ENCODE measurements at regions not wholly inside any gene's neighbourhood (a gene's known extent, or its start where the extent isn't known, plus 50 kb on each side); places are given as distances from the start of the nearest gene placed in this dataset.

GRCh38 chr2:217703999-217704398, 298.8 kb downstream of the TNS1 start:
- H3K27ac ChIP-seq, result no peak overlapping the region
- TF ChIP-seq, protein P1, sequence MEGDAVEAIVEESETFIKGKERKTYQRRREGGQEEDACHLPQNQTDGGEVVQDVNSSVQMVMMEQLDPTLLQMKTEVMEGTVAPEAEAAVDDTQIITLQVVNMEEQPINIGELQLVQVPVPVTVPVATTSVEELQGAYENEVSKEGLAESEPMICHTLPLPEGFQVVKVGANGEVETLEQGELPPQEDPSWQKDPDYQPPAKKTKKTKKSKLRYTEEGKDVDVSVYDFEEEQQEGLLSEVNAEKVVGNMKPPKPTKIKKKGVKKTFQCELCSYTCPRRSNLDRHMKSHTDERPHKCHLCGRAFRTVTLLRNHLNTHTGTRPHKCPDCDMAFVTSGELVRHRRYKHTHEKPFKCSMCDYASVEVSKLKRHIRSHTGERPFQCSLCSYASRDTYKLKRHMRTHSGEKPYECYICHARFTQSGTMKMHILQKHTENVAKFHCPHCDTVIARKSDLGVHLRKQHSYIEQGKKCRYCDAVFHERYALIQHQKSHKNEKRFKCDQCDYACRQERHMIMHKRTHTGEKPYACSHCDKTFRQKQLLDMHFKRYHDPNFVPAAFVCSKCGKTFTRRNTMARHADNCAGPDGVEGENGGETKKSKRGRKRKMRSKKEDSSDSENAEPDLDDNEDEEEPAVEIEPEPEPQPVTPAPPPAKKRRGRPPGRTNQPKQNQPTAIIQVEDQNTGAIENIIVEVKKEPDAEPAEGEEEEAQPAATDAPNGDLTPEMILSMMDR (conservative IDR thresholded peaks at IDR 0.05), result no peak

- TF ChIP-seq, protein P1 (conservative IDR thresholded peaks at IDR 0.05), result no peak
Observed at GRCh38 chr2:217703102-217703501, 299.7 kb downstream of the TNS1 start.

DNA sequence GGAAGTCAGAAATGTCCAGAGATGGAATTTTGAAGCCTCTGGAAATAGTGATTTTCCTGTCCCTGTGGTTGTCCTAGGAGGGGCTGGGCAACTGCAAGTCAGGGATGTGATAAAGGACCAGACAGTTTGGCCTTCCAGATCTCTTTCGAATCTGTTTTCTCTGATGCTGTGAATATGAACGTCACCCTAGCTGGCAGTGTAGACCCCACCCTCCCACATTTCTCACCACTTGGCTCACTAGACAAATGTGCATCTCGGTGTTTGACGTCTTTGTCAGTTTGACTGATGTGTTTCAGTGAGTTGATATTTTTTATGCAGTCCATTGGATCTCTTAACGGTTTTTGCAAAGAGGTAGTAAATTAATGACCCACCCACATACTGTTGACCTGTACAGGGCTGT, 301.2 kb downstream of the TNS1 start:
- H3K27ac ChIP-seq, result no peak overlapping the region
- TF ChIP-seq, protein P1 (conservative IDR thresholded peaks at IDR 0.05), result no peak

More at GRCh38 chr2:217703102-217703501, 299.7 kb downstream of the TNS1 start:
- no peak overlapping the region for H3K27ac ChIP-seq

- H3K27ac ChIP-seq, result no peak overlapping the region
- TF ChIP-seq, protein P1 (conservative IDR thresholded peaks at IDR 0.05), result no peak
Observed at GRCh38 chr2:217698691-217699090, 304.1 kb downstream of the TNS1 start.

- no peak overlapping the region for H3K27ac ChIP-seq
- TF ChIP-seq, protein P1 (conservative IDR thresholded peaks at IDR 0.05), result no peak
Observed at GRCh38 chr2:217695033-217695520, 307.7 kb downstream of the TNS1 start.

DNA sequence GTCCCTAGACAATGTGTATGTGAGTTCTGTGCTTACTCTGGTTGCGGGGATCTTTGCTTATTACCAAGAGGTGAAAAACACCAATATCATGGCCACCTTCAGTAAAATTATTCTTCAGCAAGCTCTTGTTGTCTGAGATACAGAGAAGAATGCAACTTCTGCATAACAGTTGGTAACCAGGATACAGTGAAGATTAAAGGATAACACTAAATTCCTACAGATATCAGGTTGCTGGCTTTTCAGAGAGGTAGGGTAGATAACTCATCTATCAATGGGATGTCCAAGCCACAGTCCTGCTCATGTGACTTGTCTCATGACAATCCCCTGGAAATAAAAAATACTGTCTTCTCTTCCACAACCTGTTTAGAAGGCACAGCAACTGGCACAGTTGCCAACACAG, 308.5 kb downstream of the TNS1 start:
- TF ChIP-seq, protein P1 (conservative IDR thresholded peaks at IDR 0.05), result no peak
- no peak overlapping the region for H3K27ac ChIP-seq

DNA sequence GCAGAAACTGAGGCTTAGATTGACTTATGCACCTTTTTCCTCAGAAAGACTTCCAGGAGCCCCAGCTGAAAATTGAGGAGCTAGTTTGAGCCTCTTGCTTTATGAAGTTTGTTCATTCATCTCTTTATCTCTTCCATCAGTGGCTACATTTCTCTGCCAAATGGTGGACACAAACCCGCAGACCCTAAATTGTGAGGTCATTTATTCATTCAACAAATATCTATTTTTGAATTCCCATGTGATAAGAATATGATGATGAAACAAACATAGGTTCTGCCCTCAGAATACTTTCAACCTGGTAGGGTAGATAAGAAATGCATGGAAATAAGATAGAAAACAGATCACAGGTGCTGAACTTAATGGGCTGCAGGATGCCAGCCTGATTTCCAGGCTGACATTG, 309.4 kb downstream of the TNS1 start:
- TF ChIP-seq, protein P1 (conservative IDR thresholded peaks at IDR 0.05), result no peak
- no peak overlapping the region for H3K27ac ChIP-seq
